Fibroblast of lung (primary cell): ENCODE measurements at regions not wholly inside any gene's neighbourhood (a gene's known extent, or its start where the extent isn't known, plus 50 kb on each side); places are given as distances from the start of the nearest gene placed in this dataset.

Source experiments
- DNase-seq, 2 donors: peaks; one replicate each; pipeline versions ENCODE4 v3.0.0 to v3.0.0-alpha.2; 2010; ENCODE audit warnings: low read depth in 2 of 2
- H2AFZ ChIP-seq: 2 replicates; pipeline ENCODE4 v1.5.1; 2012; ENCODE audit warnings: low read length, control low read depth, inconsistent platforms
- H3K27ac ChIP-seq: 2 replicates; pipeline ENCODE4 v1.5.1; 2011; ENCODE audit warnings: low read length, control low read depth; ENCODE audit not compliant: insufficient read depth
- H3K27me3 ChIP-seq: 2 replicates; pipeline ENCODE4 v1.5.1; 2011; ENCODE audit warnings: mild to moderate bottlenecking, low read length; ENCODE audit not compliant: control insufficient read depth, insufficient read depth
- H3K36me3 ChIP-seq: 2 replicates; pipeline ENCODE4 v1.5.1; 2011; ENCODE audit warnings: low read length; ENCODE audit not compliant: control insufficient read depth, insufficient read depth
- H3K4me1 ChIP-seq: 2 replicates; pipeline ENCODE4 v1.5.1; 2011; ENCODE audit warnings: low read length; ENCODE audit not compliant: control insufficient read depth, insufficient read depth; ENCODE audit errors: extremely low read depth
- H3K4me2 ChIP-seq: 2 replicates; pipeline ENCODE4 v1.5.1; 2011; ENCODE audit warnings: low read length, control low read depth; ENCODE audit not compliant: insufficient read depth; ENCODE audit errors: extremely low read depth
- H3K4me3 ChIP-seq, 4 experiments: fragments of 200-600 bp in 1 of 4; sonication (generic) in 1 of 4; replicated peaks in 1 of 4; 2 replicates each; pipeline ENCODE4 v1.5.1; 2011 to 2016; ENCODE audit warnings: low read length in 4 of 4, low read depth in 3 of 4, mild to moderate bottlenecking in 3 of 4, control low read depth in 2 of 4, inconsistent platforms in 1 of 4, mixed read lengths in 1 of 4; ENCODE audit not compliant: insufficient read depth in 1 of 4; ENCODE audit errors: control extremely low read depth in 1 of 4
- H3K79me2 ChIP-seq: 2 replicates; pipeline ENCODE4 v1.5.1; 2012; ENCODE audit warnings: mild to moderate bottlenecking, low read length, inconsistent platforms; ENCODE audit not compliant: control insufficient read depth, insufficient read depth
- H3K9ac ChIP-seq: 2 replicates; pipeline ENCODE4 v1.5.1; 2011; ENCODE audit warnings: mild to moderate bottlenecking, low read length, control low read depth; ENCODE audit not compliant: insufficient read depth
- H3K9me3 ChIP-seq: 2 replicates; pipeline ENCODE4 v1.5.1; 2012; ENCODE audit warnings: low read depth, low read length; ENCODE audit not compliant: control insufficient read depth, insufficient read depth
- H4K20me1 ChIP-seq: 2 replicates; pipeline ENCODE4 v1.5.1; 2011; ENCODE audit warnings: low read length; ENCODE audit not compliant: control insufficient read depth, insufficient read depth; ENCODE audit errors: extremely low read depth
- EZH2 ChIP-seq: IDR thresholded peaks from 2 replicates; pipeline ENCODE4 v1.5.1; 2012; ENCODE audit warnings: low read length, control low read depth, mild to moderate bottlenecking; ENCODE audit errors: missing control alignments
- TF ChIP-seq, protein P1 (sequence below), 2 donors: IDR thresholded peaks in 1 of 2; conservative IDR thresholded peaks in 1 of 2; 1 replicate in 1 of 2; 2 replicates in 1 of 2; pipeline ENCODE4 v1.5.1; 2011 to 2012; ENCODE audit warnings: low read length in 2 of 2, control low read depth in 1 of 2, inconsistent platforms in 1 of 2, low read depth in 1 of 2, mild to moderate bottlenecking in 1 of 2

- Histone ChIP-seq H3K4me1 (no peaks in the 10 kb centered on the region), H3K27ac (no peak overlapping the region), H4K20me1 (no peaks in the 10 kb centered on the region), H3K36me3 (no peaks in the 10 kb centered on the region), H3K9ac (no peak overlapping the region), H3K4me3 (no peak overlapping the region), H3K79me2 (no peaks in the 10 kb centered on the region), H2AFZ (no peak overlapping the region), H3K27me3 (no peaks in the 10 kb centered on the region), H3K9me3 (no peaks in the 10 kb centered on the region), H3K4me2 (no peak overlapping the region)
- TF ChIP-seq, protein P1, sequence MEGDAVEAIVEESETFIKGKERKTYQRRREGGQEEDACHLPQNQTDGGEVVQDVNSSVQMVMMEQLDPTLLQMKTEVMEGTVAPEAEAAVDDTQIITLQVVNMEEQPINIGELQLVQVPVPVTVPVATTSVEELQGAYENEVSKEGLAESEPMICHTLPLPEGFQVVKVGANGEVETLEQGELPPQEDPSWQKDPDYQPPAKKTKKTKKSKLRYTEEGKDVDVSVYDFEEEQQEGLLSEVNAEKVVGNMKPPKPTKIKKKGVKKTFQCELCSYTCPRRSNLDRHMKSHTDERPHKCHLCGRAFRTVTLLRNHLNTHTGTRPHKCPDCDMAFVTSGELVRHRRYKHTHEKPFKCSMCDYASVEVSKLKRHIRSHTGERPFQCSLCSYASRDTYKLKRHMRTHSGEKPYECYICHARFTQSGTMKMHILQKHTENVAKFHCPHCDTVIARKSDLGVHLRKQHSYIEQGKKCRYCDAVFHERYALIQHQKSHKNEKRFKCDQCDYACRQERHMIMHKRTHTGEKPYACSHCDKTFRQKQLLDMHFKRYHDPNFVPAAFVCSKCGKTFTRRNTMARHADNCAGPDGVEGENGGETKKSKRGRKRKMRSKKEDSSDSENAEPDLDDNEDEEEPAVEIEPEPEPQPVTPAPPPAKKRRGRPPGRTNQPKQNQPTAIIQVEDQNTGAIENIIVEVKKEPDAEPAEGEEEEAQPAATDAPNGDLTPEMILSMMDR (conservative IDR thresholded peaks at IDR 0.05 in 1 of 2, IDR thresholded peaks at IDR 0.05 in 1 of 2; ENCODE audit: low read depth in 1 of 2, low read length in 2 of 2) = no peak
- TF ChIP-seq EZH2 = no peak
- DNase-seq = no peak
Measured at GRCh38 chr2:60246583-60246982, 306.9 kb downstream of the BCL11A start.

GRCh38 chr2:60234274-60234986 lies 319.0 kb downstream of the BCL11A start:
- H3K36me3 ChIP-seq = no peaks in the 10 kb centered on the region
- no peak overlapping the region for H2AFZ ChIP-seq
- no peak for DNase-seq
- H3K27me3 ChIP-seq = no peaks in the 10 kb centered on the region
- H3K9ac ChIP-seq = no peak overlapping the region
- no peaks in the 10 kb centered on the region for H3K79me2 ChIP-seq
- no peaks in the 10 kb centered on the region for H4K20me1 ChIP-seq
- no peaks in the 10 kb centered on the region for H3K9me3 ChIP-seq
- no peak overlapping the region for H3K4me3 ChIP-seq
- TF ChIP-seq EZH2 = no peak
- TF ChIP-seq, protein P1 (conservative IDR thresholded peaks at IDR 0.05 in 1 of 2, IDR thresholded peaks at IDR 0.05 in 1 of 2; ENCODE audit: low read depth in 1 of 2, low read length in 2 of 2) = no peak
- H3K27ac ChIP-seq = no peak overlapping the region
- no peaks in the 10 kb centered on the region for H3K4me1 ChIP-seq
- H3K4me2 ChIP-seq = no peak overlapping the region

DNA sequence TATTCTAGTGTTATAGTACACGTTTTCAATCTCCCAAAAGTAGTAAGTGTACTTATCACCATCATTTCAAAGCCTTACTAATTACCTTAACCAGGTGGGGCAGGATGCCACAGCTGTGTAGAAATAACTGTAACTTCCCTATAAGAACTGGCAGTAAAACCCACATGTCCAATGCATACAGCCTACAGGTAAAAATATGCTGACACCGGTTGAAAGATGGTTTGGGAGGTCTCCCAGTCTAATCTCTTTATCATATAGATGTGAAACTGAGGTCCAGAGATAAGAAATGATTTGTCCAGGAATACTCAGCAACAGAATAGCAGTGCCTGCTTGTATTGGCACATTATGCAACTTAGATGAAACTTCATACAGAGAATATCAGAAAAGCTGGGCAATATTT lies 322.9 kb downstream of the BCL11A start:
- no peak overlapping the region for H3K27ac ChIP-seq
- H3K9me3 ChIP-seq = no peaks in the 10 kb centered on the region
- H3K4me1 ChIP-seq = no peaks in the 10 kb centered on the region
- DNase-seq = no peak
- no peaks in the 10 kb centered on the region for H3K36me3 ChIP-seq
- H3K9ac ChIP-seq = no peak overlapping the region
- TF ChIP-seq, protein P1 (conservative IDR thresholded peaks at IDR 0.05 in 1 of 2, IDR thresholded peaks at IDR 0.05 in 1 of 2; ENCODE audit: low read depth in 1 of 2, low read length in 2 of 2) = no peak
- no peak for TF ChIP-seq EZH2
- H4K20me1 ChIP-seq = no peaks in the 10 kb centered on the region
- H2AFZ ChIP-seq = no peak overlapping the region
- H3K4me2 ChIP-seq = no peak overlapping the region
- no peaks in the 10 kb centered on the region for H3K27me3 ChIP-seq
- no peak overlapping the region for H3K4me3 ChIP-seq
- no peaks in the 10 kb centered on the region for H3K79me2 ChIP-seq
